CD1c-positive myeloid dendritic cell (primary cell): ENCODE measurements at regions not wholly inside any gene's neighbourhood (a gene's known extent, or its start where the extent isn't known, plus 50 kb on each side); places are given as distances from the start of the nearest gene placed in this dataset.
A peak's percentile ranks its signal among the peaks of the same experiment; 100 is the strongest.

Source experiments
- DNase-seq: peaks from one replicate; pipeline ENCODE4 v3.0.0-alpha.2; 2016; ENCODE audit errors: extremely low spot score

DNA sequence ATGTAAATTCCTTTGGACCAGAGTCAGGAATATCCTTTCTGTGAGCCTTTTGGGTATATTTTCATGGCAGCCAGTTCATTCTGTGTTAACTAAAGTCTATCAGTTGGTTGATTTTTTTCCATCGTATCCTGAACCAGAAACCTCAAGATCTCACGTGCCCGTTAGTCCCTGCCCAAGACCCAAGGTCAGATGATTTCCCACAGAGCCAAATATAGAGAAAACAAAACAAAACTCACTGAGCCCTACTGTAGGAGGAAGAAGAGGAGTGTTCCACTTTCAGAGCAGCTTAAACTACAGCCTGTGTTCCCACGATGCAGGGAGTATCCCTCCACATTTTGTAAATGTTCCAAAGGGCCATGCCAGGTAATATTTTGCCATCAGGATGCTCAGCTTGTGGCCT, 96.0 kb upstream of the ADO start:
- DNase-seq: peak; percentile 47

DNA sequence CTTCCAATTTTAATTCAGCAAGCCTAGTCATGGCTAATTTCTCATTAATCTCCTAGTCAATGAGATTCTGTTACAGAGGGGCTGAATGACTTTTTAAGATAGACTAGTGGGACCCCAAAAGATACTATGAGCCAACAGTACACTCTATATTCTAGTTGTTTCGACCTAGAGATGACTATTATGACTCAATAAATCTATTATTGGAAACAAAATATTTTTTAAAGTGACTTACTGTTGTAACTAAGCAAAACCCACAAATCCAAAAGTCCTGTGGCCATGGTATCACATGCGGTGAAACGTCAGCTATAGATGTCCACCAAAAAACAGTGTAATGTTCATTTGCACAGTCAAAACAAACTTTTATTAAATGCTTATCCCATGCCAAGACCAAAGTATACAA, 95.3 kb upstream of the ADO start:
- DNase-seq: no peak

DNA sequence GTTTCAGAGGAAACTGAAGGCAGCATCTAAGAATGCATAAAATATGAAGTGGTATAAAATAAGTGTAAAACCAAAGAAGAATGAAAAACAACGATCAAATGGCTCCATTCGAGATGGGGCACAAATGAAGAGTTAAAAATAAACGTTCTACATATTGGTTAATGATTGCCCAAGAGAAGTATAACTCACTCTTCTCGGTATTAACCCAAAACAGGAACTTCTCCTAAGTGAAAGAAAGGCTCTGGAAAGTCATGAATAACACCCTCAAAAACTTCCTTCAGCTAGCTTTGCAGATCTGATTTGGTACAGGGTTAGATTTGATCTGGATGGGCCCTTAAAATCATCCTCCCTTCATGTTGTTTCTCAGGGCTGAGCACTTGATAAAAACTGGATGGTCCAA, 94.3 kb upstream of the ADO start:
- DNase-seq: peak; percentile 76

DNA sequence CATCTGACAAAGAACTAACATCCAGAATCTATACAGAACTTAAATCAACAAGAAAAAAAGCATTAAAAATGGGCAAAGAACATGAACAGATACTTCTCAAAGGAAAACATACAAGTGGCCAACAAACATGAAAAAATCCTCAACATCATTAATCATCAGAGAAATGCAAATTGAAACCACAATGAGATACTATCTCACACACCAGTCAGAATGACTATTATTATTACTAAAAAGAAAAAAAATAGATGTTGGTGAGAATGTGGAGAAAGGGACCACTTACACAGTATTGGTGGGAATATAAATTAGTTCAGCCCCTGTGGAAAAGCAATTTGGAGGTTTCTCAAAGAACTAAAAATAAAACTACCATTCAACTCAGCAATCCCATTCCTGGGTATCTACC, 89.1 kb upstream of the ADO start:
- no peak for DNase-seq

DNA sequence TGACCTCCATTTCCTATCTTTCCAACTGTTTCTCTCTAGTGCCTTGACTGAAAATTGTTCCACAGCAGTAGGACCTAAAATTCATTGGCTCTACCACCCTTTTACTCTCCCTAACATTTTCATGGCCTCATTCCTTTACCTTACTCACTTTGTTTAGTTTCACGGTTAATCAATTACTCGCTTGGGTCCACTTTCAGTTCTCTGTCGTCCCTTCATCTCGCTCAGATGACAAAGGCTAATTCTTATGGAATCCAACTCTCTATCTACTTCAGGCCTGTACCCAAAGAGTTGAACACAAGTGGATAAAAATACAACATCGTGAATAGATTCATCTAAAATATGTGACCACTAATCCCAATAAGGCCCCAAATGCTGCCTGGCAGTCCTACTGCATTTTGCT, 85.9 kb upstream of the ADO start:
- no peak for DNase-seq

DNA sequence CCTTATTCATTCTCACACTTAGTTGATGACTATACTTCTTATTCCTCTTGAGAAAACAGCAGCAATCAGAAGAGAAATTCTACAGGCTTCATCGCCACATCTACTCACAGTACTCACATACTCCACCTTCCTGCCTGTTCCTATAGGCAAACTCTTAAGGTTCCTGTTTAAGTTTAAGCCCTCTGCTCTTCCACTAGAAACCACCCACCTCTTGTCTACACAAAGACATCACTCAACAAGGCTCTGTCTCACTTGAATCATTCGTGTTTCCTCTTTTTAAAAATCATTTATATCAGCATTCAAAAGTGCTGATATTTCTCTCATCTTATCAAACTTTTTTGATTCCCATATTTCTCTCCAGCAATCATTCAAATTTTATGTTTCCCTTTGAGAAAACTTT, 85.5 kb upstream of the ADO start:
- peak; percentile 72 for DNase-seq

DNA sequence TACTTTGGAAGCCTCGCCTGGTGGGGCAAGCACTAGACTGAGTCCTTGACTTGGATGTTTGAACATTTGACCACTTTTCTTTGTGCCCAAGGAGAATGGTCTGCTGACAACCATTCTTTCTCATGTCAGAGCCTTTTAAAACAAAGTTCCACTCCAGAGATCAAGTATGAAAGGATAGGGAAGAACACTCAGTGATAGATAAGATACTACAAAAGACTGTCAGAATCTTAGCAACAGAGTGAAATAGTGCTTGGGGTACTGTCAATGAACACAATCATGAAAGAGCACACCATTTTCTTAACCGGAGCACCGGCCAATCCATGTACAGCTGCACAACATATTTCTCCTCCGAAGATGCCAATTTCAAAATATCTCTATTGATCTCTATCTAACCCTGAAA, 82.8 kb upstream of the ADO start:
- no peak for DNase-seq

DNA sequence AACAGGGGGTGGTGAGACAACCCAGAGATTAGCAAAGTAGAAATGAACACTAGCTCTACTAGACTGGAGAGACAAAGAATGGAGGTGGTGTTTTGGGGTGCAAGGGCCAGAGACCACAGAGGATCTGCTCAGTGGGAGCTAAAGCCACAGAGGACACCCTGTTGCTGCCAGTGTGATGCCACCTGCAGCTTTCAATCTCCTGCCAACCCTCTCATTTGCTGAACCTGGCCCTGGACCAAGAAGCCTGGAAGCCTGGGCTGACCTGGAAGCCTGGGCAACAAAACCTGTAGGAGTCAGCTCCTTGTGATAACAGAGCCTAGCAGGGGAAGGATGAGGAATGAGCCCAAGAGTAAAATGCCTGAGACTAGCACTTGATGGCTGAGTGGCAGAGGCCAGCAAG, 81.1 kb upstream of the ADO start:
- no peak for DNase-seq

DNA sequence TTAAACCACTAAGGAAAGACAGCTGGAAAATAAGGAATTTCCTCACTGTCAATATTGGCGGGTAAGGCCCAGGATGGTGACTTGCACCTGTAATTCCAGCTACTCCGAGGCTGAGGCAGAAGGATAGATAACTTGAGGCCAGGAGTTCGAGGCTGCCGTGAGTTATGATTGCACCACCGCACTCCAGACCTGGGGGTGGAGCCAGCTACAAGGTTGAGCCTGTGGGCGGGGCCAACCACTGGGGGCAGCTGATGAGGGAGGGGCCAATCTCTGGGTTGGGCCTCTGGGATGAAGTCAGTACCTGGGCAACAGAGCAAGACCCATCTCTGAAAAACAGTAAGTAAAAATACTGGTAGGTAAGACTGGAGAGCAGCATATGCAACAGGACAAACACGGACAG, 80.1 kb upstream of the ADO start:
- DNase-seq: no peak

DNA sequence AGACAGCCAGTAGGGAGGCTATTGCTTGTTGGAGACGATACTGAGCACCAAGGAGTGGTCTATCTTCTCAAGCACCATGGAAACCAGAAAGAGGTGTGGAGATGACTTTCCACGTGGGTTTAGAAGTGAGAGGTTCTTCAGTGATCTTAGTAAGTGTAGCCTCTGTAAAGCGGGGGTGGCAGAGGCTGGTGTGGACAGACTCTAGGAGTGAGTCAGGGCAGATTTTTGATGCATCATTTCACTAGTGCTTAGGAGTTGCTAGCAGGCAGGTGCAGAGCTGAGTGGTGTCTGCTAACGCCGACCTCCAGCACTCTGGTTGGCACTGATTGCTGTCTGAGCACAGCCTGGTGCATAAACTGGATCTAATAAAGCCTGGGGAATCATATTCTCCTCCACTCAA, 78.4 kb upstream of the ADO start:
- no peak for DNase-seq

DNA sequence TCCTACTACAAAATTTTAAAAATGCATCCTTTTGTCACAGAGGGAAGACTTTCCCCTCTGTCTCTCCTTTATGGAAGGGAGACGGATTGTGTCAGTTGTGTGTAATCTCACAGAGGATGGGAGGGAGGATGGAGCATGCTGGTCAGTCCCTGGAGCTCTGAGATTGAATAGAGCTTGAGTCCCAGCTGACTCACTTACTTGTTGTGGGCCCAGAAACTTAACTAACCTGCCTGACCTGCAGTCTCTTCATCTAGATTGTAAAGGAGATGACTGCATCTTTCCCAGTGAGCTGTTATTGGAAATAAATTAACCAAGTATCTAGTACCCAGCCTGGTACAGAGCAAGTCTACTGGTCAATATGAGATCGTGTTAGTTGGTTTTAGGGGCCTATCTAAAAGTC, 77.9 kb upstream of the ADO start:
- DNase-seq: no peak

DNA sequence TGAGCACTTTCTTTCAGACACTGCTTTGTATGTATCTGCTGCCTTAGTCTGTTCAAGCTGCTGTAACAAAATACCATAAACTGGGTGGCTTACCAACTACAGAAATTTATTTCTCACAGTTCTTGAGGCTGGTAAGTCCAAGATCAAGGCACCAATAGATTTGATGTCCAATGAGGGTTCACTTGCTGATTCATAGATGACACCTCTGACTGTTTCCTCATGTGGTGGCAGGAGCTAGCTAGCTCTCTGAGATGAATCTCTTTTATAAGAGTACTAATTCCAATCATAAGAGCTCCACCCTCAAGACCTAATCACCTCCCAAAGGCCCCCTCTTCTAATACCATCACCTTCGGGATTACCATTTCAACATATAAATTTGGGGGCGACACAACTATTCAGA, 76.6 kb upstream of the ADO start:
- DNase-seq: no peak

DNA sequence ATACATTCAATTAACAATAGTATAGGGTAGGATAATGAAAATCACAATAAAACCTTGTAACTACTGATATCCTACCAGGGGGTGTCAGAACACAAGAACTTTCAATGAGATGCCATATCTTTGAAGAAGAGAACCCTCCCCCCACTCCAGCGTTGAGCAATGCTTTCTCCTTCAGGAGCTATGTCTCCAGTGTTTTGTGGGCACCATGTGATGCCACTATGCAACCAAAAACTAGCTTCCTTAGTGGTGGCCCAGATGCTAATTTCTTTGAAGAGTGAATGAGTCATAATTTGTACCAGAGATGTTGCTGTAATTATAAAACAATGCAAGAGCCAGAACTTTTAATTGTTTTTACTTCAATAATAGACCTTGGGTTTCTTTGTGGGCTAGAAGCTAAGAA, 76.0 kb upstream of the ADO start:
- DNase-seq: peak; percentile 64

DNA sequence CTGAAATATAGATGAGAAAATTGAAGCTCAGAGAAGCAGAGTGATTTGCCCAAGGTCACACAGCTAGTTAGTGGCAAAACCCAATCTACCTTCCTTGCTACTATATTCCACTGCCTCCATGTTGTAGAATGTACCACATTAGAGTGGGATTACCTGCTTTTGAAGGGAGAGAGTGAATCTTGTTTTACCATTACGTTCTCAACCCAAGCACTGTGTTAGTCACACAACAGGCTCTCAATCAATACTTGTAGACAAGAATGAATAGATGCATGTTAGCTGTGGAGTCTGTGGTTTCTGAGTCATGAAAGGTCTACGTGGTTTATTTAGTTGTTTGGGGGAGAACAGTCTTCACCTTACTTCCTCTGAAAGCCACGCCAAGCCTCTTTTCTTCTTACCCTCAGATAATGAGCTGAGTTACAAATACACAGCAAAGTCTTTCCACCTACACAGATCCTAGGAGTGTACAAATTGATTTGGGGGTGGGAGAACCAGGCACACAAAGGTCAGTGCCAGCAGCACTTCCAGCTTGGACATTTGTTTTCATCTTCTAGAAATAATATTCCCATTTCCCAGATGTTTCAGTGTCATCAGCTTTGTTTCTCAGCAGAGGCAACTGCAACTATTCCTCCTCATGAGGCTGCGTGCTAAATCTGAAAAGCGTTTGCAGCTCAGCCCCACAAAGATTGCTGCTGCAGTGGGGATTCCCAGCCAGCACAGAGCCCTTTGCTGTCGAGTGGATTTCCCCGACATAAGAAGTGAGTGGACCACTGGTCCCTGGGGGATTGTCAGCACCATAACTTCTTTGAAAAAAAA, 71.5 kb upstream of the ADO start:
- DNase-seq: peak; percentile 61

DNA sequence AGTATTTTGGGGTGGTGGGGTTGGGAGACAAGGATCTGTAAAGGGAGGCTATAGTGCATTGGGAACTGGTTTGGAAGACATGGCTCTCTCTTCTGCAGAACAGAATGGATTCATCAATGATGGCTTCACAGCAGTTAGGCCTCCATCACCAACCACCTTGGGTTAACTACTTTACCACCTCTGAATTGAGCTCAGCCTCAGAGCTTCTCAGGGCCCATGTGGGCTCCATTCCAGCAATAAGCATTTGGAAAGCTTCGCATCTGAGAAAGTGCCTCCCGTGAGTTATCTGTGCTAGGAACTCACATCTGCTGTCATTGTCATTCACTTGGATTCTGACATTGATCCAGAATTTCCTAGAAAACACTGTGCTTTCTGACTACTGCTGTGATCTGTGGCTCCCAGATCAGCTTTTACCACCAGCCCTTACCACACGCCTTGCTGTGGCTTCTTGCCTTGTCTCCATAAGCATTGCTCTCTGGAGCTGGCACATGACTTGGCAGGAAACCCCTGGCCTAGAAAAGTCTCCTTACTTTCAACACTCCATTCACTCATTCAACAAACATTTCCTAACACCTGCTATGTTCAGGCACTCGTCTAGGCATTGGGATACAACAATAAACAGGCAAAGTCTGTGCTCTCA, 70.7 kb upstream of the ADO start:
- no peak for DNase-seq

DNA sequence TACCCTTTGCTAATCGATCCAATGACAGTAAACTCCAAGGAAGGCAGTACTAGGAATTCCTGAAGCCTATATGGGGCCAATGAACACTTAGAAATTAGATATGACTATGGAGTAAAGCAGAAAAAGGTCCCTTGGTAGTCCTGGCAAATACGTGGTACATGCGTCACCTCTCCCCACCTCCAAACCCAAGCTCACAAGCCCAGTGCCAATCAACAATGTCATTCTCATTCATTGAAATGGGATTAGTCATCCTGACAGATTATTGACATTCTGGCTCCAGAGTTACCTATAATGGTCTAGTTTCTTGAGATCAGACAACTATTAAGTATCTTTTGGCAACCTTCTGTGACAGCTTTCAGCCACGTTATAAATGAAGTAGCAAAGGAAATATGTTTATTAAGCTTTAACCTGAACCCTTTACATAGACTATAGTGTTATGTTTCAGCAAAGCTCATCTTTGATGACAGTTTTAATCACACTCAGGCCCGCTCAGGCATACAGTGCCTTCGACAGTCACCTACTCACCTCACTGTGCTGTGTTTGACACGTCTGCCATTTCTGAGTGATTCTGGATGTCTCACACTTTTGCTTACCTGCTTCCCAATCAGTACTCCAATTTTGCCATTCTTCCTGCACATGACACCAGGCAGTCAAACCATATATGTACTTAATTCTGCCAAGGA, 69.6 kb upstream of the ADO start:
- DNase-seq: no peak

DNA sequence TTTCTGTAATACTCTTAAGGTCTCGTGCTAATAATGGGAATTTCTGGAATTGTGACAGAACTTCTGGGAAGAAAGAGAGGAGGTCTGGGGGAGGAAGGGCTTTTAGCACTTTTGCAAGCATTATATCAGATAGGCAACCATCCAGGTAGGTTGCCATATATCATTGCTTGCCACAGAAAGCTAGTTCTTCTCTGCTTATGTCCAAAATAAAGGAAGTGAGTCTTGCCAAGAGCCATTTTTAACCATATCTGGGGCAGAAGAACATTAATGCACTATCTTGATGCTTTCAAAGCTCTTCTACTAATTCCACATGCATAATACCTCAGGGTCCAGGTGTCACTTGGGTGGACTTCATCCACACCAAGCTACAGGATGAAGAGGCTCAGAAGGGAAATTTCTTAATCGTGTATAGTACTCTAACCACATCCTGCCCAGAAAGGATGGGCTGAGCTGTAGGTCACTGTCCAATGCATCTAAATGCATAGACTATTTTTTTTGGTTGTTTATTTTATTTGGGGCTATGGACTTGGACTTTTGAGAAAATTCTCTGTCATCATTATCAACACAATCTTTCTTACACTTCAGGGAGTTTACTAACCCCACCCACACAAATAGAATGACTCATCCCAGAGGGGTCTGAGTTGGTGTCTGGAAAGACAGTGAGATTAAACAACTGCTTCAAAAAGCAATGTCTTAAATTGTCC, 68.9 kb upstream of the ADO start:
- DNase-seq: peak; percentile 72

DNA sequence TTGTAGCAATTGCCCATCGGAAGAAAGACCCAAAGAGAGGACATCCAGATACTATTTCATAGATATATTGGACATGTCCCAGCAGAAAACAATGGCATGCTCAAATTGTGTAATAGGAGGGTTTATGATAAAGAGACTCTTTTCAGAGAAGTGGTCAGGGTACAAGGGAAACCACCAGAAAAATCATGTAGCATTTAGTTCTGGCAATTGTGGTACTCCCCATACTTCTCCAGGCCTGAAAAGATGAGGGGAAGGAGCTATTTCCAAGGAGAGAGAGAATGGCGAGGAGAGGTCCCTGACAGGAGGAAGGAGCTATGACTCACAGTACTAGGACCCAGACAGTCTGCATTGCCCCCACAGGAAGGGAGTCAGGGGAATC, 68.4 kb upstream of the ADO start:
- DNase-seq: no peak

DNA sequence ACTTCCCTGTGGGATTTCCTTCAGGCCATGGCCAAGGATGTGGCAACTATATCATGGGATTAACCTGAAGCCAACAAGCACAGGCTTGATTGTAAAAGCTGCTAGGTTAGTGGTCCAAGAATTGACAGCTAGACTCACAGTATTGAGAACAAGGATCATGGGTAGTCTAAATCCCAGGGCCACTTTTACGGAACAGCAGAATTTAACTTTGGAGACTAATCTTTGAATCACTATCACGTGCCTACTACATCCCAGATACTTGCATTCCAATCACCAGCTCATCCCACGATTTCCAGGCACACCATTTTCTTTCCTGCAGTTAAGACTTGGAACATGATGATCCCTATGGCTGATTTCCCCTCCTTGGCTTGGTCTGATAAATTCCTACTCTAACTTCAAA, 65.6 kb upstream of the ADO start:
- DNase-seq: no peak

DNA sequence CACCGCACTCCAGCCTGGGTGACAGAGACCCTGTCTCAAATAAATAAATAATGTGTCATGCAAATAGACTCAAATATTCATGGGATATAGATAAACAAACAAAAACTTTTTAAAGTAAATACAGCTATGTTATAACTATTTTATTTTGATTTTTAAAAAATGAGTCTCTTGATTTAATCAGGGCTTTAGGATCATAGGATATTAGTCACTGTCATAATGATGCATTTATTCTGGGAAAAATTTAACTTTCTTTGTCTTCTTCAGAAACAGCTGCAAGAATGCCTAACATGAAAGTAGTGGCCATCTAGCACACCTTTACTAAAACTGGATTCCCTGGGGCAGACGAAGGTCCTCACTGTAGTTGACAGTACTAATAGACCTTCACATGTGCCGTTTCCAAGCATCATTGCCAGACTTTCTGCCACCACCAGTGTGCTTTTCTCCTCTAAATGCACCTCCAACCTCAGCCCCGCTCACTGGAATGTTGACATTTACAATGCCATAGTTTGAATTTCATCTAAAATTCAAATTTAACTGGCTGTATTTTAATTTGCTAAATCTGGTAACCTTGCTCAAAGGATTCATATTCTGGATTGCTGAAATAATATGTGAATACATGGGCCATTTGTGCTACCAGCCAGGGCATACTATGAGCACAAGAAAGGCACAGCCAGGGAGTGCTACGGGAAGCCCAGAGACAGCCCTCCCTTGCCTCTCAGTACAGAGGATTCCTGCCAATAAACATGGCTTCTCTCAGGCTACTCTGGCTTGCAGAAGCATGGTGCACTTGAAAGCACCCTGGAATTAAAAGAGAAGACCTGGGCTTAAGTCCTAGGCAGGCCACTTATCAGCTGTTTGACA, 63.4 kb upstream of the ADO start:
- no peak for DNase-seq

DNA sequence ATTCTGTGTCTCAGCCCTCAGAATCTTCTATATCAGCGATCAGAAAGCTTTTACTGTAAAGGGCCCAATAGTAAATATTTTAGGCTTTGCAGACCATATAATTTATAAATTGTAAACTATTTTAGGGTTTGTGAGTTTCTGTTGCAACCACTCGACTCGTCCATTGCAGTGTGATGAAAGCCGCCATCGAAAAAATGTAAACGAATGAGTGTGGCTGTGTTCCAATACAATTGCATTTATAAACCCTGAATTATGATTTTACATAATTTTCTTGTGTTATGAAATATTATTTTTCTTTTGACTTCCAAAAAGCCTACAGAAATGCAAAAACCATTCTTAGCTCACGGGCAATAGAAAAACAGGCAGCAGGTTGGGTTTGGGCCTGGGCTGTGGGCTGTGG, 62.5 kb upstream of the ADO start:
- no peak for DNase-seq
